ENCODE measurements at regions not wholly inside any gene's neighbourhood (a gene's known extent, or its start where the extent isn't known, plus 50 kb on each side); places are given as distances from the start of the nearest gene placed in this dataset.

GRCh38 chr15:69511716-69512340, 59.2 kb downstream of the RPLP1 start:
- H3K9me3 ChIP-seq, result no peaks in the 10 kb centered on the region
- H3K27ac ChIP-seq, result no peak overlapping the region
- H3K4me1 ChIP-seq, result no peaks in the 10 kb centered on the region
- ATAC-seq (no peak), DNase-seq (no peak)
- intact Hi-C loops (cut with DNase I), result no loop called here
- H3K4me3 ChIP-seq, result no peak overlapping the region
- H3K27me3 ChIP-seq (ENCODE audit: low read depth), result no peaks in the 10 kb centered on the region
- TF ChIP-seq CTCF (IDR thresholded peaks at IDR 0.05), result no peak
- H3K36me3 ChIP-seq, result no peaks in the 10 kb centered on the region

GRCh38 chr15:69513450-69513960, 60.9 kb downstream of the RPLP1 start:
- Histone ChIP-seq H3K27me3 (ENCODE audit: low read depth) (peaks cover 5% of the 10 kb centered on the region), H3K36me3 (no peaks in the 10 kb centered on the region), H3K9me3 (no peaks in the 10 kb centered on the region), H3K4me3 (no peak overlapping the region), H3K4me1 (no peaks in the 10 kb centered on the region), H3K27ac (no peak overlapping the region)
- intact Hi-C loops (cut with DNase I), result no loop called here
- ATAC-seq, result no peak
- TF ChIP-seq CTCF (IDR thresholded peaks at IDR 0.05), result no peak
- no peak for DNase-seq

GRCh38 chr15:69513986-69514385, 61.4 kb downstream of the RPLP1 start:
- Histone ChIP-seq H3K27me3 (ENCODE audit: low read depth) (peaks cover 5% of the 10 kb centered on the region), H3K9me3 (no peaks in the 10 kb centered on the region), H3K27ac (no peak overlapping the region), H3K36me3 (no peaks in the 10 kb centered on the region), H3K4me1 (no peaks in the 10 kb centered on the region), H3K4me3 (no peak overlapping the region)
- DNase-seq (no peak), ATAC-seq (no peak)
- intact Hi-C loops (cut with DNase I), result no loop called here
- no peak for TF ChIP-seq CTCF (IDR thresholded peaks at IDR 0.05)

- intact Hi-C loops (cut with DNase I), result no loop called here
- TF ChIP-seq CTCF (IDR thresholded peaks at IDR 0.05), result no peak
- no peak for DNase-seq
- Histone ChIP-seq H3K4me3 (no peak overlapping the region), H3K36me3 (no peaks in the 10 kb centered on the region), H3K4me1 (no peaks in the 10 kb centered on the region), H3K9me3 (no peaks in the 10 kb centered on the region), H3K27me3 (ENCODE audit: low read depth) (peaks cover 5% of the 10 kb centered on the region), H3K27ac (no peak overlapping the region)
- no peak for ATAC-seq
Observed at GRCh38 chr15:69515508-69515907, 62.9 kb downstream of the RPLP1 start.

- Histone ChIP-seq H3K9me3 (no peaks in the 10 kb centered on the region), H3K4me1 (no peaks in the 10 kb centered on the region), H3K4me3 (no peak overlapping the region), H3K27ac (no peak overlapping the region), H3K27me3 (ENCODE audit: low read depth) (peaks cover 5% of the 10 kb centered on the region), H3K36me3 (no peaks in the 10 kb centered on the region)
- ATAC-seq (no peak), DNase-seq (no peak)
- intact Hi-C loops (cut with DNase I), result no loop called here
- TF ChIP-seq CTCF (IDR thresholded peaks at IDR 0.05), result no peak
Observed at GRCh38 chr15:69515926-69516325, 63.3 kb downstream of the RPLP1 start.
